ENCODE measurements at regions not wholly inside any gene's neighbourhood (a gene's known extent, or its start where the extent isn't known, plus 50 kb on each side); places are given as distances from the start of the nearest gene placed in this dataset.

GRCh38 chr10:4025339-4025738 is 240.3 kb upstream of the KLF6 start:
- H2AFZ ChIP-seq (ENCODE audit: low read length), result no peak overlapping the region
- H3K9me2 ChIP-seq (replicated peaks; ENCODE audit: low read length), result no peaks in the 10 kb centered on the region

GRCh38 chr10:4024516-4025245 is 239.7 kb upstream of the KLF6 start:
- intact Hi-C loops (cut with micrococcal nuclease), result no loop called here
- Histone ChIP-seq H2AFZ (ENCODE audit: low read length) (no peak overlapping the region), H3F3A (ENCODE audit: low read length, unreplicated experiment) (no peaks in the 10 kb centered on the region), H3K4me2 (ENCODE audit: low read length) (no peak overlapping the region), H3K27me3 (ENCODE audit: low read length) (no peaks in the 10 kb centered on the region), H3K4me1 (ENCODE audit: insufficient read depth, low read length) (no peaks in the 10 kb centered on the region), H3K27ac (ENCODE audit: low read length) (no peak overlapping the region), H4K20me1 (ENCODE audit: low read length) (no peaks in the 10 kb centered on the region), H3K9me3 (ENCODE audit: low read length) (no peaks in the 10 kb centered on the region), H3K9ac (ENCODE audit: low read length) (no peak overlapping the region), H3K79me2 (ENCODE audit: low read length) (no peaks in the 10 kb centered on the region), H3K4me3 (ENCODE audit: low read length) (no peak overlapping the region), H3K36me3 (ENCODE audit: low read depth, low read length) (no peaks in the 10 kb centered on the region), H3K9me2 (replicated peaks; ENCODE audit: low read length) (no peaks in the 10 kb centered on the region)
- TF ChIP-seq EZH2phosphoT487 (IDR thresholded peaks at IDR 0.05; ENCODE audit: borderline replicate concordance, low read length), result no peak
- TF ChIP-seq EZH2 (IDR thresholded peaks at IDR 0.05; ENCODE audit: low read length, unreplicated experiment), result no peak
- no peak for TF ChIP-seq CTCF (conservative IDR thresholded peaks at IDR 0.05; ENCODE audit: low read depth, low read length)
- no peak for DNase-seq
- ChIA-PET POLR2A (ENCODE audit: unreplicated experiment) (no interaction called here), CTCF (no interaction called here)
- no peak for ATAC-seq
- BruUV-seq (replicated peaks), result no TSS peak

More at GRCh38 chr10:4025339-4025738, 240.3 kb upstream of the KLF6 start:
- Histone ChIP-seq H3K9me3 (ENCODE audit: low read length) (no peaks in the 10 kb centered on the region), H4K20me1 (ENCODE audit: low read length) (no peaks in the 10 kb centered on the region), H3F3A (ENCODE audit: low read length, unreplicated experiment) (no peaks in the 10 kb centered on the region), H3K4me2 (ENCODE audit: low read length) (no peak overlapping the region), H3K4me1 (ENCODE audit: insufficient read depth, low read length) (no peaks in the 10 kb centered on the region), H3K27ac (ENCODE audit: low read length) (no peak overlapping the region), H3K79me2 (ENCODE audit: low read length) (no peaks in the 10 kb centered on the region), H3K4me3 (ENCODE audit: low read length) (no peak overlapping the region), H3K36me3 (ENCODE audit: low read depth, low read length) (no peaks in the 10 kb centered on the region), H3K27me3 (ENCODE audit: low read length) (no peaks in the 10 kb centered on the region), H3K9ac (ENCODE audit: low read length) (no peak overlapping the region)
- no TSS peak for BruUV-seq (replicated peaks)
- no peak for ATAC-seq
- ChIA-PET CTCF (no interaction called here), POLR2A (ENCODE audit: unreplicated experiment) (no interaction called here)
- intact Hi-C loops (cut with micrococcal nuclease), result no loop called here
- TF ChIP-seq EZH2 (IDR thresholded peaks at IDR 0.05; ENCODE audit: low read length, unreplicated experiment) (no peak), CTCF (conservative IDR thresholded peaks at IDR 0.05; ENCODE audit: low read depth, low read length) (no peak), EZH2phosphoT487 (IDR thresholded peaks at IDR 0.05; ENCODE audit: borderline replicate concordance, low read length) (no peak)
- no peak for DNase-seq

- no peaks in the 10 kb centered on the region for H3K9me3 ChIP-seq (ENCODE audit: low read length)
- no peaks in the 10 kb centered on the region for H3K27me3 ChIP-seq (ENCODE audit: low read length)
- H3K4me3 ChIP-seq (ENCODE audit: low read length), result no peak overlapping the region
- H3K4me1 ChIP-seq (ENCODE audit: insufficient read depth, low read length), result no peaks in the 10 kb centered on the region
- BruUV-seq (replicated peaks), result no TSS peak
- no peak overlapping the region for H3K9ac ChIP-seq (ENCODE audit: low read length)
- TF ChIP-seq EZH2 (IDR thresholded peaks at IDR 0.05; ENCODE audit: low read length, unreplicated experiment), result no peak
- TF ChIP-seq EZH2phosphoT487 (IDR thresholded peaks at IDR 0.05; ENCODE audit: borderline replicate concordance, low read length), result no peak
- TF ChIP-seq CTCF (conservative IDR thresholded peaks at IDR 0.05; ENCODE audit: low read depth, low read length), result no peak
- ATAC-seq (no peak), DNase-seq (no peak)
- H4K20me1 ChIP-seq (ENCODE audit: low read length), result no peaks in the 10 kb centered on the region
- H3K9me2 ChIP-seq (replicated peaks; ENCODE audit: low read length), result no peaks in the 10 kb centered on the region
- H3F3A ChIP-seq (ENCODE audit: low read length, unreplicated experiment), result no peaks in the 10 kb centered on the region
- CTCF ChIA-PET, result no interaction called here
- H3K36me3 ChIP-seq (ENCODE audit: low read depth, low read length), result no peaks in the 10 kb centered on the region
- no peak overlapping the region for H3K4me2 ChIP-seq (ENCODE audit: low read length)
- no peaks in the 10 kb centered on the region for H3K79me2 ChIP-seq (ENCODE audit: low read length)
- intact Hi-C loops (cut with micrococcal nuclease), result no loop called here
- no peak overlapping the region for H3K27ac ChIP-seq (ENCODE audit: low read length)
- POLR2A ChIA-PET (ENCODE audit: unreplicated experiment), result no interaction called here
- no peak overlapping the region for H2AFZ ChIP-seq (ENCODE audit: low read length)
Measured at GRCh38 chr10:4024027-4024426, 239.0 kb upstream of the KLF6 start.

Measured in PC-3 (cell line).